ENCODE measurements at regions not wholly inside any gene's neighbourhood (a gene's known extent, or its start where the extent isn't known, plus 50 kb on each side); places are given as distances from the start of the nearest gene placed in this dataset.
"Not testable (repeated sequence)": the region's sequence is repeated elsewhere in the genome, so short reads cannot be mapped to it uniquely, and the experiment has no call there.

- WGBS, 5 donors, result 79 to 82% (median 81%) methylated on average over 11 to 12 of the region's 12 CpGs
- H3K27ac ChIP-seq; H3K9me3 ChIP-seq; H3K4me1 ChIP-seq; DNase-seq; intact Hi-C loops (cut with DNase I; ENCODE audit: low total_unique reads); H3K4me3 ChIP-seq; H3K27me3 ChIP-seq; H3K36me3 ChIP-seq: not testable (repeated sequence)
Observed at GRCh38 chr2:111412841-111413650, 292.3 kb downstream of the BCL2L11 start.

GRCh38 chr2:111413950-111414349, 293.2 kb downstream of the BCL2L11 start:
- 44 to 60% (median 52%) methylated on average over 4 to 5 of the region's 5 CpGs; no CpG with 5 or more reads in 1 of the 5 donors for WGBS, 5 donors
- DNase-seq, result peak; percentile 32 to 37

GRCh38 chr2:111415765-111416743, 295.3 kb downstream of the BCL2L11 start:
- H3K27ac ChIP-seq; intact Hi-C loops (cut with DNase I; ENCODE audit: low total_unique reads); H3K27me3 ChIP-seq; H3K36me3 ChIP-seq; H3K4me1 ChIP-seq; H3K9me3 ChIP-seq; H3K4me3 ChIP-seq: not testable (repeated sequence)
- WGBS, 5 donors, result 61 to 83% (median 69%) methylated on average over 10 to 14 of the region's 24 CpGs
- DNase-seq, result peak in 1 of 2 donors; percentile 20

More at GRCh38 chr2:111413950-111414349, 293.2 kb downstream of the BCL2L11 start:
- H3K9me3 ChIP-seq; H3K4me1 ChIP-seq; H3K36me3 ChIP-seq; H3K4me3 ChIP-seq; intact Hi-C loops (cut with DNase I; ENCODE audit: low total_unique reads); H3K27ac ChIP-seq; H3K27me3 ChIP-seq: not testable (repeated sequence)

- H3K4me1 ChIP-seq; H3K27ac ChIP-seq; H3K4me3 ChIP-seq; H3K9me3 ChIP-seq; intact Hi-C loops (cut with DNase I; ENCODE audit: low total_unique reads); H3K27me3 ChIP-seq; H3K36me3 ChIP-seq; DNase-seq: not testable (repeated sequence)
Observed at GRCh38 chr2:111417026-111417425, 296.3 kb downstream of the BCL2L11 start.

- H3K27me3 ChIP-seq; H3K4me3 ChIP-seq; H3K27ac ChIP-seq; intact Hi-C loops (cut with DNase I; ENCODE audit: low total_unique reads); H3K4me1 ChIP-seq; H3K9me3 ChIP-seq; DNase-seq; H3K36me3 ChIP-seq: not testable (repeated sequence)
- 24 to 67% (median 32%) methylated on average over 2 to 4 of the region's 6 CpGs; no CpG with 5 or more reads in 1 of the 5 donors for WGBS, 5 donors
Observed at GRCh38 chr2:111418091-111418875, 297.6 kb downstream of the BCL2L11 start.

- intact Hi-C loops (cut with DNase I; ENCODE audit: low total_unique reads); H3K4me1 ChIP-seq; H3K4me3 ChIP-seq; DNase-seq; H3K36me3 ChIP-seq; H3K9me3 ChIP-seq; H3K27me3 ChIP-seq; H3K27ac ChIP-seq: not testable (repeated sequence)
- 76 to 88% (median 86%) methylated on average over 4 to 5 of the region's 6 CpGs for WGBS, 5 donors
Observed at GRCh38 chr2:111420074-111420473, 299.4 kb downstream of the BCL2L11 start.

GRCh38 chr2:111420835-111421234, 300.1 kb downstream of the BCL2L11 start:
- DNase-seq; H3K4me1 ChIP-seq; H3K36me3 ChIP-seq; intact Hi-C loops (cut with DNase I; ENCODE audit: low total_unique reads); H3K4me3 ChIP-seq; H3K9me3 ChIP-seq; H3K27me3 ChIP-seq; H3K27ac ChIP-seq: not testable (repeated sequence)
- WGBS, 5 donors, result 47 to 83% (median 69%) methylated on average over 2 to 3 of the region's 3 CpGs; no CpG with 5 or more reads in 1 of the 5 donors

- H3K4me3 ChIP-seq; intact Hi-C loops (cut with DNase I; ENCODE audit: low total_unique reads); H3K36me3 ChIP-seq; H3K9me3 ChIP-seq; H3K27me3 ChIP-seq; DNase-seq; H3K4me1 ChIP-seq; H3K27ac ChIP-seq: not testable (repeated sequence)
- WGBS, 5 donors, result 94 to 98% (median 97%) methylated on average over 3 to 6 of the region's 6 CpGs
Observed at GRCh38 chr2:111421949-111422348, 301.2 kb downstream of the BCL2L11 start.

- 87 to 98% (median 96%) methylated on average over 7 of the region's 7 CpGs for WGBS, 5 donors
- H3K27ac ChIP-seq; intact Hi-C loops (cut with DNase I; ENCODE audit: low total_unique reads); H3K9me3 ChIP-seq; H3K36me3 ChIP-seq; H3K4me1 ChIP-seq; H3K27me3 ChIP-seq; DNase-seq; H3K4me3 ChIP-seq: not testable (repeated sequence)
Observed at GRCh38 chr2:111422562-111422961, 301.8 kb downstream of the BCL2L11 start.

- H3K4me3 ChIP-seq; H3K36me3 ChIP-seq; H3K4me1 ChIP-seq; H3K9me3 ChIP-seq; intact Hi-C loops (cut with DNase I; ENCODE audit: low total_unique reads); H3K27me3 ChIP-seq; H3K27ac ChIP-seq; DNase-seq: not testable (repeated sequence)
- WGBS, 5 donors, result 90 to 97% (median 95%) methylated on average over 6 to 7 of the region's 7 CpGs
Observed at GRCh38 chr2:111423184-111423583, 302.5 kb downstream of the BCL2L11 start.

GRCh38 chr2:111424176-111424575, 303.5 kb downstream of the BCL2L11 start:
- intact Hi-C loops (cut with DNase I; ENCODE audit: low total_unique reads); DNase-seq; H3K4me1 ChIP-seq; H3K27me3 ChIP-seq; H3K9me3 ChIP-seq; H3K4me3 ChIP-seq; H3K36me3 ChIP-seq; H3K27ac ChIP-seq: not testable (repeated sequence)
- 86 to 89% (median 87%) methylated on average over 2 to 4 of the region's 6 CpGs; no CpG with 5 or more reads in 2 of the 5 donors for WGBS, 5 donors

Measured in stomach (tissue), 8 donors.